Psoas muscle (tissue), 7 donors: ENCODE measurements at regions not wholly inside any gene's neighbourhood (a gene's known extent, or its start where the extent isn't known, plus 50 kb on each side); places are given as distances from the start of the nearest gene placed in this dataset.
"Not testable (repeated sequence)": the region's sequence is repeated elsewhere in the genome, so short reads cannot be mapped to it uniquely, and the experiment has no call there.

Source experiments
- ATAC-seq, 4 donors: fragments of 200-7000 bp; cut with Tn5 transposase; one replicate each; pipeline ENCODE4 v1.9.1; 2020; ENCODE audit warnings: moderate library complexity in 3 of 4, mild to moderate bottlenecking in 2 of 4
- DNase-seq, 2 donors: peaks; one replicate each; pipeline ENCODE4 v3.0.0-alpha.2; 2020
- H3K27ac ChIP-seq: fragments of 200-600 bp; one replicate; pipeline ENCODE4 v1.8.0; 2022
- H3K27me3 ChIP-seq, 3 donors: fragments of 200-600 bp in 1 of 3; one replicate each; pipeline versions ENCODE4 v1.6.1 to v1.8.0; 2013 to 2022; ENCODE audit warnings: low read length in 2 of 3, mild to moderate bottlenecking in 2 of 3, moderate library complexity in 1 of 3; ENCODE audit not compliant: insufficient read depth in 3 of 3
- H3K36me3 ChIP-seq, 2 donors: fragments of 200-600 bp in 1 of 2; one replicate each; pipeline versions ENCODE4 v1.6.1 to v1.8.0; 2013 to 2022; ENCODE audit warnings: low read depth in 1 of 2, mild to moderate bottlenecking in 1 of 2, moderate library complexity in 1 of 2; ENCODE audit not compliant: insufficient read depth in 1 of 2
- H3K4me1 ChIP-seq: fragments of 200-600 bp; one replicate; pipeline ENCODE4 v1.8.0; 2022
- H3K4me3 ChIP-seq: fragments of 200-600 bp; one replicate; pipeline ENCODE4 v1.8.0; 2022; ENCODE audit warnings: mild to moderate bottlenecking
- H3K9me3 ChIP-seq: fragments of 200-600 bp; one replicate; pipeline ENCODE4 v1.8.0; 2022
- CTCF ChIP-seq: fragments of 200-600 bp; IDR thresholded peaks from one replicate; pipeline ENCODE4 v1.8.0; 2022; ENCODE audit warnings: antibody characterized with exemption
- WGBS, 3 donors: extraction: QIAGEN DNeasy Blood & Tissue Kit; methylation state at CpG; one replicate each; pipeline versions ENCODE4 v1.1.6 to v1.1.7; 2013; 5-methylcytosine and 5-hydroxymethylcytosine counted together
- intact Hi-C, 2 donors: fragments of 100-400 bp; cut with DNase I; formaldehyde crosslinking; loops; one replicate each; pipeline versions ENCODE4 v1.11.0 to v1.14.2; 2022
- donor health status: healthy with polysubstance abuse.
- donor health status: DM: no; HTN: no; CAD: no; lungs with moderate emphysema.
- donor health status: Bipolar disorder and iron deficiency.
- donor health status: healthy.
- donor health status: DM: yes; HTN: yes; CAD: no.
- donor health status: DM: no; HTN: no; CAD: no.
- donor health status: DM: yes; HTN: yes; CAD: no.

DNA sequence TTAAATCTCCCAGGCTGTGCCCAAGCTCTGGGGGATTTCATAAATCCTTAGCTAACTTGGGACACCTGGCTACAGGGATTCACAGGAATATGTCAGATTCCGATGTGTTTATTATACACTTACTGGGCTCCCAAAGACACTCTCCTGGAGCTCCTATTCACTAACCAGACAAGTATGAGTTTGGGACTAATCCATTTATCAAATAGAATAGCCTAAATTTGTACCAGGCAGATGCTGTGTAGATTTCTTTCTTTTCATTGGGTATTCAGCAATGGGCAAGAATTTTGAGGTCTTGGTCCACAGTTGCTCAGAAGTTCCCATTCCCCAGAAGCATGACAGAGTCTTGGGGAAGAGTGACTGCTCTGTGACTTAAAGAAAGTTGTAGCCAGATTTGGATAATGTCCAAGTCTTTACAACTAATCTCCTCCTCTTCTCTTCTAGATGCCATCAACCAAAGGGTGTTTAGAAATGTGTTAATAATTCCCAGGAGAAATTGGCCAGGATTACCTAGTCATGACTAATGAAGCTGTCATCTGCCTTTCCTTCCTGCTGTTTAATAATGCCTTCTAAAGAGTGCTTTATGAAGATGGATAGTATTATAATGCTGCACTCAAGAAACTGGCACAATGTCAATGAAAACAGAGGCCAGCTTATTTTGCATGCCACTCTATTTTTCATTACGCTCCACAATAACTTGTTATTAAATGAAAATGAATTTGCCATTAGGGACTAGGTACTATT lies 120.9 kb downstream of the CHIC2 start:
- H3K9me3 ChIP-seq = peaks cover 10% of the 10 kb centered on the region
- no peak overlapping the region for H3K4me3 ChIP-seq
- H3K27me3 ChIP-seq = no peaks in the 10 kb centered on the region
- no peak for TF ChIP-seq CTCF
- no peak for ATAC-seq
- no peak overlapping the region for H3K27ac ChIP-seq
- H3K4me1 ChIP-seq = no peaks in the 10 kb centered on the region
- WGBS, 3 donors = 55 to 72% (median 70%) methylated on average over 2 of the region's 2 CpGs
- H3K36me3 ChIP-seq = no peaks in the 10 kb centered on the region
- DNase-seq = no peak
- intact Hi-C loops = no loop called here

GRCh38 chr4:53942712-53943111 lies 121.7 kb downstream of the CHIC2 start:
- WGBS, 3 donors = 67 to 78% (median 77%) methylated on average over 3 of the region's 3 CpGs
- intact Hi-C loops = no loop called here
- ATAC-seq = no peak

DNA sequence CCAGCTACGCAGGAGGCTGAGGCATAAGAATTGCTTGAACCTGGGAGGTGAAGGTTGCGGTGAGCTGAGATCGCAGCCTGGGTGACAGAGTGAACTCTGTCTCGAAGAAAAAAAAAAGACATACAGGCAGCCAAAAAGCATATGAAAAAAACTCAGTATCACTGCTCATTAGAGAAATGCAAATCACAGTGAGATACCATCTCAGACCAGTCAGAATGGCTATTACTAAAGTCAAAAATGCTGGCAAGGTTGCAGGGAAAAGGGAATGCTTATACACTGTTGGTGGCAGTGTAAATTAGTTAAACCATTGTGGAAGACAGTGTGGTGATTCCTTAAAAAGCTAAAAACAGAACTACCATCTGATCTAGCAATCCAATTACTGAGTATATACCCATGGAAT lies 123.1 kb downstream of the CHIC2 start:
- no peaks in the 10 kb centered on the region for H3K36me3 ChIP-seq
- no peak for TF ChIP-seq CTCF
- intact Hi-C loops = no loop called here
- H3K4me1 ChIP-seq = no peaks in the 10 kb centered on the region
- no peaks in the 10 kb centered on the region for H3K27me3 ChIP-seq
- H3K27ac ChIP-seq = no peak overlapping the region
- peaks cover 10% of the 10 kb centered on the region for H3K9me3 ChIP-seq
- 93 to 98% (median 96%) methylated on average over 4 of the region's 4 CpGs for WGBS, 3 donors
- DNase-seq = no peak
- H3K4me3 ChIP-seq = no peak overlapping the region
- ATAC-seq = no peak

More at GRCh38 chr4:53942712-53943111, 121.7 kb downstream of the CHIC2 start:
- no peak for TF ChIP-seq CTCF
- no peak for DNase-seq
- Histone ChIP-seq H3K4me3 (no peak overlapping the region), H3K27ac (no peak overlapping the region), H3K9me3 (peaks cover 10% of the 10 kb centered on the region), H3K36me3 (no peaks in the 10 kb centered on the region), H3K27me3 (no peaks in the 10 kb centered on the region), H3K4me1 (no peaks in the 10 kb centered on the region)

GRCh38 chr4:53939892-53940291 lies 124.5 kb downstream of the CHIC2 start:
- H3K27ac ChIP-seq, intact Hi-C loops, DNase-seq, H3K4me1 ChIP-seq, H3K9me3 ChIP-seq, ATAC-seq, H3K36me3 ChIP-seq, H3K27me3 ChIP-seq, H3K4me3 ChIP-seq: not testable (repeated sequence)
- 98 to 99% (median 98%) methylated on average over 3 of the region's 3 CpGs for WGBS, 3 donors

- Histone ChIP-seq H3K27ac (no peak overlapping the region), H3K36me3 (no peaks in the 10 kb centered on the region), H3K9me3 (peaks cover 10% of the 10 kb centered on the region), H3K4me3 (no peak overlapping the region), H3K27me3 (no peaks in the 10 kb centered on the region), H3K4me1 (no peaks in the 10 kb centered on the region)
- intact Hi-C loops = no loop called here
- DNase-seq (no peak), ATAC-seq (no peak)
- TF ChIP-seq CTCF = no peak
- WGBS, 3 donors = 85 to 87% (median 86%) methylated on average over 7 of the region's 7 CpGs
These were observed 126.5 kb downstream of the CHIC2 start for GRCh38 chr4:53937918-53938317.
